ENCODE measurements at regions not wholly inside any gene's neighbourhood (a gene's known extent, or its start where the extent isn't known, plus 50 kb on each side); places are given as distances from the start of the nearest gene placed in this dataset.

- H3K4me1 ChIP-seq (ENCODE audit: control insufficient read depth in 1 of 2, insufficient read depth in 1 of 2, low read depth in 1 of 2, low read length in 1 of 2): no peaks in the 10 kb centered on the region
- TF ChIP-seq CTCF (IDR thresholded peaks at IDR 0.05): no peak
- no peak overlapping the region for H3K27ac ChIP-seq
- no peaks in the 10 kb centered on the region for H3K36me3 ChIP-seq
- no peaks in the 10 kb centered on the region for H3K27me3 ChIP-seq
- H3K9me3 ChIP-seq: no peaks in the 10 kb centered on the region
- H3K4me3 ChIP-seq (ENCODE audit: low read depth in 1 of 2, low read length in 1 of 2): no peak overlapping the region
Observed at GRCh38 chr7:115647712-115648111, 382.9 kb downstream of the TFEC start.

- Histone ChIP-seq H3K27me3 (no peaks in the 10 kb centered on the region), H3K4me1 (ENCODE audit: control insufficient read depth in 1 of 2, insufficient read depth in 1 of 2, low read depth in 1 of 2, low read length in 1 of 2) (no peaks in the 10 kb centered on the region), H3K27ac (no peak overlapping the region), H3K9me3 (no peaks in the 10 kb centered on the region), H3K36me3 (no peaks in the 10 kb centered on the region), H3K4me3 (ENCODE audit: low read depth in 1 of 2, low read length in 1 of 2) (no peak overlapping the region)
- no peak for TF ChIP-seq CTCF (IDR thresholded peaks at IDR 0.05)
Observed at GRCh38 chr7:115642194-115642593, 388.4 kb downstream of the TFEC start.

GRCh38 chr7:115638853-115639252 is 391.7 kb downstream of the TFEC start:
- H3K27me3 ChIP-seq: no peaks in the 10 kb centered on the region

DNA sequence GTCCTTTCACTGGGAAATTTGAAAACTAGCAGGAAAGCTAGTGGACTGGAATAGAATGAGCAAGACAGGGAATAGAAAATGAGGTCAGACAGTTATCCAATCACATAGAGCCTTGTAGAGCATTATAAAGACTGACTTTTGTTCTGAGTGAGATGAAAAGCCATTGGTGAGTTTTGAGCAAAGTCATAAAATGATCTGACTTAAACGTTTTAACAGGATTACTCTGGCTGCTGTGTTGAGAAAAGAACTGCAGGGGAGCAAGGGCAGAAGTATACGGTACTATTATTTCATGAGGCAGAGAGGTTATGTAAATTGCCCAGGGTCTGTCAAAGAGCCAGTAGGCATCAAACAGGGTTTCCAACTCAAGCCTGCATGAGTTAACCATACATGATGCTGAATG is 393.4 kb downstream of the TFEC start:
- Histone ChIP-seq H3K4me1 (ENCODE audit: control insufficient read depth in 1 of 2, insufficient read depth in 1 of 2, low read depth in 1 of 2, low read length in 1 of 2) (no peaks in the 10 kb centered on the region), H3K4me3 (ENCODE audit: low read depth in 1 of 2, low read length in 1 of 2) (no peak overlapping the region), H3K36me3 (no peaks in the 10 kb centered on the region), H3K27me3 (no peaks in the 10 kb centered on the region), H3K27ac (no peak overlapping the region), H3K9me3 (no peaks in the 10 kb centered on the region)
- TF ChIP-seq CTCF (IDR thresholded peaks at IDR 0.05): no peak

More at GRCh38 chr7:115638853-115639252, 391.7 kb downstream of the TFEC start:
- Histone ChIP-seq H3K9me3 (no peaks in the 10 kb centered on the region), H3K4me1 (ENCODE audit: control insufficient read depth in 1 of 2, insufficient read depth in 1 of 2, low read depth in 1 of 2, low read length in 1 of 2) (no peaks in the 10 kb centered on the region), H3K36me3 (no peaks in the 10 kb centered on the region), H3K4me3 (ENCODE audit: low read depth in 1 of 2, low read length in 1 of 2) (no peak overlapping the region), H3K27ac (no peak overlapping the region)
- TF ChIP-seq CTCF (IDR thresholded peaks at IDR 0.05): no peak

- TF ChIP-seq CTCF (IDR thresholded peaks at IDR 0.05): no peak
- no peak overlapping the region for H3K27ac ChIP-seq
- H3K9me3 ChIP-seq: no peaks in the 10 kb centered on the region
- no peaks in the 10 kb centered on the region for H3K27me3 ChIP-seq
- H3K4me3 ChIP-seq (ENCODE audit: low read depth in 1 of 2, low read length in 1 of 2): no peak overlapping the region
- no peaks in the 10 kb centered on the region for H3K36me3 ChIP-seq
- H3K4me1 ChIP-seq (ENCODE audit: control insufficient read depth in 1 of 2, insufficient read depth in 1 of 2, low read depth in 1 of 2, low read length in 1 of 2): no peaks in the 10 kb centered on the region
Observed at GRCh38 chr7:115635876-115636275, 394.7 kb downstream of the TFEC start.

DNA sequence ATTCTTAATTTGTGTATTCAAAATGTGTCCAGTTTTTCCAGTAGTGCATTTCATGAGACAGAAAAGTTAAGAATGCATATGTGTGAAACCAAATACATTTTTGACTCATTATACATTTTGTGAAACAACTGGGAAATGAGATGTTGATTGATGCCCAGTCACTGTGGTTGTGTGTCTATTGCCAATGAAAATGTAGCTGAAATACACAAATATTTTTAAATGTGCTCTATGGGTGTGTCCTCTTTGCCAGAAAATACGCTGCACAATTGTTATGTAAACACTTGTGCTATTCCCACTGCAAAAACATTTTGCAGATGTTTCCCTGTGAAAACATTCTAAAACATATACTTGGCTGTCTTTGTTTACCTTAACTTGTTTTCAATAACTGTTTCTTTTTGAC is 395.2 kb downstream of the TFEC start:
- Histone ChIP-seq H3K4me3 (ENCODE audit: low read depth in 1 of 2, low read length in 1 of 2) (no peak overlapping the region), H3K27ac (no peak overlapping the region), H3K4me1 (ENCODE audit: control insufficient read depth in 1 of 2, insufficient read depth in 1 of 2, low read depth in 1 of 2, low read length in 1 of 2) (no peaks in the 10 kb centered on the region), H3K9me3 (no peaks in the 10 kb centered on the region), H3K27me3 (no peaks in the 10 kb centered on the region), H3K36me3 (no peaks in the 10 kb centered on the region)
- no peak for TF ChIP-seq CTCF (IDR thresholded peaks at IDR 0.05)
